Loucy (cell line): ENCODE measurements at regions not wholly inside any gene's neighbourhood (a gene's known extent, or its start where the extent isn't known, plus 50 kb on each side); places are given as distances from the start of the nearest gene placed in this dataset.

Experiments used
- H2AFZ ChIP-seq: fragments of 200-600 bp; sonication (generic); 2 replicates; pipeline ENCODE4 v1.6.0; 2016; ENCODE audit warnings: antibody characterized with exemption, mild to moderate bottlenecking, low read length, moderate library complexity
- H3F3A ChIP-seq: fragments of 200-600 bp; 2 replicates; pipeline ENCODE4 v1.6.0; 2016; ENCODE audit warnings: antibody characterized with exemption, low read depth, mild to moderate bottlenecking
- H3K27me3 ChIP-seq: fragments of 200-600 bp; sonication (generic); 2 replicates; pipeline ENCODE4 v1.6.1; 2014; ENCODE audit warnings: low read length, mild to moderate bottlenecking; ENCODE audit not compliant: insufficient read depth, poor library complexity, severe bottlenecking
- H3K36me3 ChIP-seq: fragments of 200-600 bp; sonication (generic); 2 replicates; pipeline ENCODE4 v1.6.1; 2016; ENCODE audit warnings: low read length; ENCODE audit not compliant: insufficient read depth
- H3K4me1 ChIP-seq: fragments of 200-600 bp; sonication (generic); 2 replicates; pipeline ENCODE4 v1.5.1; 2014; ENCODE audit warnings: low read length, mild to moderate bottlenecking; ENCODE audit not compliant: insufficient read depth, poor library complexity, severe bottlenecking
- H3K4me2 ChIP-seq: fragments of 200-600 bp; sonication (generic); 2 replicates; pipeline ENCODE4 v1.6.0; 2014; ENCODE audit warnings: antibody characterized with exemption, low read length, low read depth, mild to moderate bottlenecking; ENCODE audit not compliant: poor library complexity, severe bottlenecking
- H3K4me3 ChIP-seq: fragments of 200-600 bp; sonication (generic); 2 replicates; pipeline ENCODE4 v1.5.1; 2014; ENCODE audit warnings: low read length, mild to moderate bottlenecking, mixed read lengths; ENCODE audit not compliant: poor library complexity, severe bottlenecking
- H3K79me2 ChIP-seq: fragments of 200-600 bp; sonication (generic); 2 replicates; pipeline ENCODE4 v1.6.1; 2014; ENCODE audit warnings: low read length; ENCODE audit not compliant: insufficient read depth
- H3K9ac ChIP-seq: fragments of 200-600 bp; sonication (generic); 2 replicates; pipeline ENCODE4 v1.6.0; 2014; ENCODE audit warnings: mild to moderate bottlenecking, low read depth, low read length, moderate library complexity; ENCODE audit not compliant: poor library complexity, severe bottlenecking
- H3K9me2 ChIP-seq: fragments of 200-600 bp; sonication (generic); replicated peaks from 2 replicates; pipeline ENCODE4 v1.6.1; 2016; ENCODE audit warnings: low read depth, low read length, mixed read lengths
- H3K9me3 ChIP-seq: fragments of 200-600 bp; sonication (generic); 2 replicates; pipeline ENCODE4 v1.6.1; 2014; ENCODE audit warnings: mild to moderate bottlenecking, antibody characterized with exemption, low read length, low read depth; ENCODE audit not compliant: insufficient read depth
- H4K20me1 ChIP-seq: fragments of 200-600 bp; sonication (generic); 2 replicates; pipeline ENCODE4 v1.6.0; 2014; ENCODE audit warnings: antibody characterized with exemption, low read length, mild to moderate bottlenecking; ENCODE audit not compliant: insufficient read depth, poor library complexity, severe bottlenecking
- EZH2phosphoT487 ChIP-seq: fragments of 200-600 bp; IDR thresholded peaks from 2 replicates; pipeline ENCODE4 v1.6.1; 2018; ENCODE audit warnings: antibody characterized with exemption, mild to moderate bottlenecking, moderate library complexity, borderline replicate concordance
- TF ChIP-seq, protein P1 (sequence below): fragments of 200-600 bp; sonication (generic); conservative IDR thresholded peaks from 2 replicates; pipeline ENCODE4 v1.5.1; 2014; ENCODE audit warnings: mild to moderate bottlenecking, antibody characterized with exemption, low read length

DNA sequence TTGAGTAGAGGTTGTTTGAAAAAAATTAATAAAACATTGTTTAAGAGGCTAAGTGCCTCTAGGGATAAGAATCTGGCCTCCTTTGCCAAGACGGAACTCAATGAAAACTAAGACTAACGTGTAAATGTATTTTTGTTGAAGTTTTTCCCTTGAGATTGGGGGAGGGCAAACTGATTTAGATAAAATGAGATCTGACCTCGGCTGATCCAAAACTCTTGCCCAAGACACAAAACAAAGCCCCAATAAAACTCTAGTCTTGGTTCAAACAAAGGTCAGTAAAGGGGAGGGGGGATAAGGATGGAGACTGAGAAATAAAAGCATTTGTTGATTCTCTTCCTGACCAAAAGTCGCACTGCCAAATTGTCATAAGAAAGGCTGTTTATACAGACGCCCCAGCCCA lies 134.8 kb upstream of the DPT start:
- Histone ChIP-seq H3K27me3 (no peaks in the 10 kb centered on the region), H3K9me3 (no peaks in the 10 kb centered on the region), H3F3A (no peaks in the 10 kb centered on the region), H3K4me3 (no peak overlapping the region), H3K79me2 (no peaks in the 10 kb centered on the region), H3K4me2 (no peak overlapping the region), H2AFZ (no peak overlapping the region), H3K36me3 (no peaks in the 10 kb centered on the region), H4K20me1 (no peaks in the 10 kb centered on the region), H3K9me2 (no peaks in the 10 kb centered on the region), H3K4me1 (peaks cover 11% of the 10 kb centered on the region), H3K9ac (no peak overlapping the region)
- TF ChIP-seq, protein P1, sequence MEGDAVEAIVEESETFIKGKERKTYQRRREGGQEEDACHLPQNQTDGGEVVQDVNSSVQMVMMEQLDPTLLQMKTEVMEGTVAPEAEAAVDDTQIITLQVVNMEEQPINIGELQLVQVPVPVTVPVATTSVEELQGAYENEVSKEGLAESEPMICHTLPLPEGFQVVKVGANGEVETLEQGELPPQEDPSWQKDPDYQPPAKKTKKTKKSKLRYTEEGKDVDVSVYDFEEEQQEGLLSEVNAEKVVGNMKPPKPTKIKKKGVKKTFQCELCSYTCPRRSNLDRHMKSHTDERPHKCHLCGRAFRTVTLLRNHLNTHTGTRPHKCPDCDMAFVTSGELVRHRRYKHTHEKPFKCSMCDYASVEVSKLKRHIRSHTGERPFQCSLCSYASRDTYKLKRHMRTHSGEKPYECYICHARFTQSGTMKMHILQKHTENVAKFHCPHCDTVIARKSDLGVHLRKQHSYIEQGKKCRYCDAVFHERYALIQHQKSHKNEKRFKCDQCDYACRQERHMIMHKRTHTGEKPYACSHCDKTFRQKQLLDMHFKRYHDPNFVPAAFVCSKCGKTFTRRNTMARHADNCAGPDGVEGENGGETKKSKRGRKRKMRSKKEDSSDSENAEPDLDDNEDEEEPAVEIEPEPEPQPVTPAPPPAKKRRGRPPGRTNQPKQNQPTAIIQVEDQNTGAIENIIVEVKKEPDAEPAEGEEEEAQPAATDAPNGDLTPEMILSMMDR, result no peak
- no peak for TF ChIP-seq EZH2phosphoT487

DNA sequence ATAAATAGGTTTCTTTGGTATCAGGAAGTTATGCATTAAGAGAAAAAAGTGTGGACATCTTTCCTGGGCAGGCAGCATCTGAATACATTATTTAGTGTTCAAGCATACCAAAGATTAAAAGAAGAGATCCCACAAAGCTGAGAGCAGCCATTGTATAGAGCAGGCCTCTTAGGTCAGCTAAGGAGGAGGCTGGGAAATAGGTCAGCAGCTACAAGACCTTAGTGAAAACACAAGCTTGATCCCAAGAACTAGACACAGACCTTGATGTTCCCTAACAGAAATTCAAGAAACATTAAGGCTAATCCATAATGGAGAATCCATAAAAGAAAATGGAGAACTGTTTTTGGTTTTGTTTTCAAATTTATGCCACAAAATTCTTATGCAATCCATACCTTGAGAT lies 135.3 kb upstream of the DPT start:
- Histone ChIP-seq H3K9me2 (no peaks in the 10 kb centered on the region), H3K9ac (no peak overlapping the region), H3K9me3 (no peaks in the 10 kb centered on the region), H3K27me3 (no peaks in the 10 kb centered on the region), H3F3A (no peaks in the 10 kb centered on the region), H4K20me1 (no peaks in the 10 kb centered on the region), H3K4me1 (peaks cover 11% of the 10 kb centered on the region), H3K36me3 (no peaks in the 10 kb centered on the region), H3K4me2 (no peak overlapping the region), H3K4me3 (no peak overlapping the region), H3K79me2 (no peaks in the 10 kb centered on the region), H2AFZ (no peak overlapping the region)
- TF ChIP-seq, protein P1, result no peak
- TF ChIP-seq EZH2phosphoT487, result no peak

DNA sequence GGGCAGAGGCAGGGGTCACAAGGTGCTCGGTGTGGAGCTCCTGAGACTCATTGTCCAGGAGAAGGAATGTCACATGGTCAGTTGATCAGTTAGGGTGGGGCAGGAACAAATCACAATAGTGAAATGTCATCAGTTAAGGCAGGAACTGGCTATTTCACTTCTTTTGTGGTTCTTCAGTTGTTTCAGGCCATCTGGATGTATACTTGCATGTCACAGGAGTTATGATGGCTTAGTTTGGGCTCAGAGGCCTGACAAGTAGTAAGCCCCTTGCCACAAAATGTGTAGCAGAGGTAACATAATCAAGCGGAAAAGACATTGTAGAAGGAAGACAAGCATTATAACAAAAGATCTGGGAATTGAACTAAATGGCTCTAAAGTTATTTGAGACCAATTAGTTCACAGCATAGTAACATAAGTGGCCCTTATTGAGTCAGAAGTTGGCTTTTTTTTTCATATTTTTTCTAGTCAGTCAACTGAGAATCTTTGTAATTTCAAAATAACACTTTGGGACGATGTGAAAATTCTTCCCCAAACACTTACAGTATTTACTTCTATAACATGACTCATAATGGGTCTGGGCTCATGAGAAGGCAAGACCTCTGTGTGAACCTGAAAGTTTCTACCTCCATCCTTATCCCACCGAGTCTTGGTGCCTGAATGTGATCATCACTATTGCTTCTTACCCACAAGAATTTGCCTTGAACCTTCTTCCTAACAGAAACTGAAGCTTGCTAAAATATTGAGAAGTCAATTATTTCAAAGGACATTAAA lies 137.0 kb upstream of the DPT start:
- H3K9me2 ChIP-seq, result no peaks in the 10 kb centered on the region

More for the DNA sequence above, 137.0 kb upstream of the DPT start:
- no peak overlapping the region for H3K4me2 ChIP-seq
- H3K4me3 ChIP-seq, result no peak overlapping the region
- no peaks in the 10 kb centered on the region for H3K36me3 ChIP-seq
- no peaks in the 10 kb centered on the region for H4K20me1 ChIP-seq
- no peaks in the 10 kb centered on the region for H3K27me3 ChIP-seq
- H3K4me1 ChIP-seq, result peaks cover 11% of the 10 kb centered on the region
- TF ChIP-seq, protein P1, result no peak
- no peak for TF ChIP-seq EZH2phosphoT487
- no peaks in the 10 kb centered on the region for H3F3A ChIP-seq
- H3K79me2 ChIP-seq, result no peaks in the 10 kb centered on the region
- no peak overlapping the region for H2AFZ ChIP-seq
- no peaks in the 10 kb centered on the region for H3K9me3 ChIP-seq
- H3K9ac ChIP-seq, result no peak overlapping the region
